Keratinocyte (primary cell): ENCODE measurements at regions not wholly inside any gene's neighbourhood (a gene's known extent, or its start where the extent isn't known, plus 50 kb on each side); places are given as distances from the start of the nearest gene placed in this dataset.

Source experiments
- DNase-seq: peaks from one replicate; pipeline ENCODE4 v3.0.0-alpha.2; 2011; ENCODE audit warnings: low read depth, missing footprints, low spot score
- FAIRE-seq: peaks from 2 replicates; lab custom pipeline; 2011; peaks lifted over from hg19 to GRCh38; lab: Jason Lieb, UNC
- H2AFZ ChIP-seq: 2 replicates; pipeline ENCODE4 v1.6.0; 2012; ENCODE audit warnings: low read length, control low read depth, inconsistent platforms; ENCODE audit not compliant: control insufficient read depth
- H3K27ac ChIP-seq: 2 replicates; pipeline ENCODE4 v1.5.1; 2011; ENCODE audit warnings: low read length; ENCODE audit not compliant: control insufficient read depth, insufficient read depth
- H3K27me3 ChIP-seq: 3 replicates; pipeline ENCODE4 v1.6.0; 2011; ENCODE audit warnings: low read length; ENCODE audit not compliant: control insufficient read depth, insufficient read depth; ENCODE audit errors: extremely low read depth
- H3K36me3 ChIP-seq, 2 experiments: 2 replicates in 1 of 2; 3 replicates in 1 of 2; pipeline ENCODE4 v1.5.1; 2011; ENCODE audit warnings: low read length in 2 of 2, mild to moderate bottlenecking in 1 of 2; ENCODE audit not compliant: control insufficient read depth in 2 of 2, insufficient read depth in 2 of 2; ENCODE audit errors: extremely low read depth in 1 of 2
- H3K4me1 ChIP-seq: 3 replicates; pipeline ENCODE4 v1.5.1; 2011; ENCODE audit warnings: low read length; ENCODE audit not compliant: control insufficient read depth, insufficient read depth; ENCODE audit errors: extremely low read depth
- H3K4me2 ChIP-seq: 3 replicates; pipeline ENCODE4 v1.6.0; 2011; ENCODE audit warnings: low read depth, low read length; ENCODE audit not compliant: control insufficient read depth, insufficient read depth; ENCODE audit errors: extremely low read depth
- H3K4me3 ChIP-seq, 3 experiments: fragments of 200-600 bp in 1 of 3; sonication (generic) in 1 of 3; 2 replicates in 2 of 3; 3 replicates in 1 of 3; pipeline ENCODE4 v1.5.1; 2011 to 2016; ENCODE audit warnings: low read length in 3 of 3, mild to moderate bottlenecking in 3 of 3, control low read depth in 2 of 3, inconsistent platforms in 1 of 3, low read depth in 1 of 3, mixed read lengths in 1 of 3, mixed run types in 1 of 3, moderate library complexity in 1 of 3; ENCODE audit not compliant: control insufficient read depth in 2 of 3, insufficient read depth in 2 of 3; ENCODE audit errors: extremely low read depth in 1 of 3
- H3K79me2 ChIP-seq: 2 replicates; pipeline ENCODE4 v1.6.0; 2012; ENCODE audit warnings: low read length; ENCODE audit not compliant: control insufficient read depth, insufficient read depth
- H3K9ac ChIP-seq: 3 replicates; pipeline ENCODE4 v1.6.0; 2011; ENCODE audit warnings: low read length; ENCODE audit not compliant: control insufficient read depth, insufficient read depth; ENCODE audit errors: extremely low read depth
- H3K9me1 ChIP-seq: 3 replicates; pipeline ENCODE4 v1.6.0; 2011; ENCODE audit warnings: low read length; ENCODE audit not compliant: control insufficient read depth, insufficient read depth; ENCODE audit errors: extremely low read depth
- H3K9me3 ChIP-seq: 2 replicates; pipeline ENCODE4 v1.5.1; 2012; ENCODE audit warnings: low read depth, low read length; ENCODE audit not compliant: control insufficient read depth
- H4K20me1 ChIP-seq: 3 replicates; pipeline ENCODE4 v1.6.0; 2011; ENCODE audit warnings: low read length; ENCODE audit not compliant: control insufficient read depth, insufficient read depth; ENCODE audit errors: extremely low read depth
- CTCF ChIP-seq, 3 experiments: IDR thresholded peaks in 1 of 3; conservative IDR thresholded peaks in 1 of 3; optimal IDR thresholded peaks in 1 of 3; 2 replicates in 2 of 3; 3 replicates in 1 of 3; pipeline versions ENCODE3 to v1.5.1; 2011; ENCODE audit warnings: low read length in 3 of 3, mild to moderate bottlenecking in 3 of 3, moderate library complexity in 2 of 3, control low read depth in 1 of 3, inconsistent platforms in 1 of 3; ENCODE audit not compliant: insufficient read depth in 2 of 3; ENCODE audit errors: extremely low read depth in 1 of 3
- EZH2 ChIP-seq: IDR thresholded peaks from one replicate; pipeline ENCODE4 v1.6.1; 2012; ENCODE audit warnings: inconsistent platforms, mild to moderate bottlenecking, low read length, moderate library complexity
- dilution Hi-C: fragments of 300-500 bp; cut with MboI; formaldehyde crosslinking; loops from one replicate; pipeline ENCODE4 v1.7.0; 2020; ENCODE audit warnings: low sequenced_read_pairs; ENCODE audit not compliant: extremely low pct_ligation_motif_present

GRCh38 chr6:141580131-141580530 lies 552.6 kb upstream of the GJE1 start:
- no peak overlapping the region for H3K27ac ChIP-seq
- no peaks in the 10 kb centered on the region for H3K9me1 ChIP-seq
- no peaks in the 10 kb centered on the region for H4K20me1 ChIP-seq
- H3K4me3 ChIP-seq, result no peak overlapping the region
- DNase-seq (no peak), FAIRE-seq (no peak)
- H3K4me1 ChIP-seq, result no peaks in the 10 kb centered on the region
- dilution Hi-C loops, result no loop called here
- TF ChIP-seq EZH2, result no peak
- TF ChIP-seq CTCF (optimal IDR thresholded peaks at IDR 0.05 in 1 of 3, IDR thresholded peaks at IDR 0.05 in 1 of 3, conservative IDR thresholded peaks at IDR 0.05 in 1 of 3; ENCODE audit: extremely low read depth in 1 of 3, insufficient read depth in 2 of 3, low read length in 3 of 3), result no peak
- no peak overlapping the region for H3K9ac ChIP-seq
- H3K4me2 ChIP-seq, result no peak overlapping the region
- H3K27me3 ChIP-seq, result no peaks in the 10 kb centered on the region
- no peak overlapping the region for H2AFZ ChIP-seq
- no peaks in the 10 kb centered on the region for H3K79me2 ChIP-seq
- H3K9me3 ChIP-seq, result no peaks in the 10 kb centered on the region
- no peaks in the 10 kb centered on the region for H3K36me3 ChIP-seq

GRCh38 chr6:141576751-141577150 lies 556.0 kb upstream of the GJE1 start:
- Histone ChIP-seq H3K79me2 (no peaks in the 10 kb centered on the region), H3K4me1 (no peaks in the 10 kb centered on the region), H3K9ac (no peak overlapping the region), H3K9me3 (no peaks in the 10 kb centered on the region), H3K27ac (no peak overlapping the region), H3K4me3 (no peak overlapping the region), H2AFZ (no peak overlapping the region), H3K4me2 (no peak overlapping the region), H3K9me1 (no peaks in the 10 kb centered on the region), H3K27me3 (no peaks in the 10 kb centered on the region), H3K36me3 (no peaks in the 10 kb centered on the region), H4K20me1 (no peaks in the 10 kb centered on the region)
- no peak for FAIRE-seq
- TF ChIP-seq EZH2 (no peak), CTCF (optimal IDR thresholded peaks at IDR 0.05 in 1 of 3, IDR thresholded peaks at IDR 0.05 in 1 of 3, conservative IDR thresholded peaks at IDR 0.05 in 1 of 3; ENCODE audit: extremely low read depth in 1 of 3, insufficient read depth in 2 of 3, low read length in 3 of 3) (no peak)
- dilution Hi-C loops, result no loop called here
- no peak for DNase-seq
